ENCODE measurements at regions not wholly inside any gene's neighbourhood (a gene's known extent, or its start where the extent isn't known, plus 50 kb on each side); places are given as distances from the start of the nearest gene placed in this dataset.

DNA sequence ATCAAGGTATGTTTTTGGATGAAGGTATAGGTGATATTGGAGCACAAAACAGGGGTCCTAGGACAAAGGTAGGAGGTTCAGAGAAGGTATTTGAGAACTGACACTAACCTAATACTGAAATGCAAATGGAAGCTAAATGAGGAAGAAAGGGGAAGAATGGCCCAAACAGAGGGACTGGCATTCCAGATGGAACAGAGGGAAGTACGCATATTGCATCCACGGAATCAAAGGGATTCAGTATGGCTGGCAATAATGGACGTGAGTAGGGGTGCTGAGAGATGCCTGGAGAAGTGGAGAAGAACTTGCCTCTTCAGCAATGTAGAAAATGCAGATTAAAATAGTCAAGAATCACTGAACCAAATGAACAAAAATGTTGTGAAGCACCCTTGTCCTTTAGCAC lies 283.5 kb upstream of the DACH1 start:
- TF ChIP-seq, protein P1, sequence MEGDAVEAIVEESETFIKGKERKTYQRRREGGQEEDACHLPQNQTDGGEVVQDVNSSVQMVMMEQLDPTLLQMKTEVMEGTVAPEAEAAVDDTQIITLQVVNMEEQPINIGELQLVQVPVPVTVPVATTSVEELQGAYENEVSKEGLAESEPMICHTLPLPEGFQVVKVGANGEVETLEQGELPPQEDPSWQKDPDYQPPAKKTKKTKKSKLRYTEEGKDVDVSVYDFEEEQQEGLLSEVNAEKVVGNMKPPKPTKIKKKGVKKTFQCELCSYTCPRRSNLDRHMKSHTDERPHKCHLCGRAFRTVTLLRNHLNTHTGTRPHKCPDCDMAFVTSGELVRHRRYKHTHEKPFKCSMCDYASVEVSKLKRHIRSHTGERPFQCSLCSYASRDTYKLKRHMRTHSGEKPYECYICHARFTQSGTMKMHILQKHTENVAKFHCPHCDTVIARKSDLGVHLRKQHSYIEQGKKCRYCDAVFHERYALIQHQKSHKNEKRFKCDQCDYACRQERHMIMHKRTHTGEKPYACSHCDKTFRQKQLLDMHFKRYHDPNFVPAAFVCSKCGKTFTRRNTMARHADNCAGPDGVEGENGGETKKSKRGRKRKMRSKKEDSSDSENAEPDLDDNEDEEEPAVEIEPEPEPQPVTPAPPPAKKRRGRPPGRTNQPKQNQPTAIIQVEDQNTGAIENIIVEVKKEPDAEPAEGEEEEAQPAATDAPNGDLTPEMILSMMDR (IDR thresholded peaks at IDR 0.05): no peak
- TF ChIP-seq POLR2AphosphoS5 (IDR thresholded peaks at IDR 0.05): no peak
